Hematopoietic multipotent progenitor cell treated with erythropoietin and hydrocortisone succinate and interleukin-3 and kit ligand, for 15 days (in vitro differentiated cells): ENCODE measurements at regions not wholly inside any gene's neighbourhood (a gene's known extent, or its start where the extent isn't known, plus 50 kb on each side); places are given as distances from the start of the nearest gene placed in this dataset.

ENCODE experiments used
- DNase-seq: peaks from one replicate; pipeline ENCODE4 v3.0.0-alpha.2; 2015; ENCODE audit warnings: low spot score

DNA sequence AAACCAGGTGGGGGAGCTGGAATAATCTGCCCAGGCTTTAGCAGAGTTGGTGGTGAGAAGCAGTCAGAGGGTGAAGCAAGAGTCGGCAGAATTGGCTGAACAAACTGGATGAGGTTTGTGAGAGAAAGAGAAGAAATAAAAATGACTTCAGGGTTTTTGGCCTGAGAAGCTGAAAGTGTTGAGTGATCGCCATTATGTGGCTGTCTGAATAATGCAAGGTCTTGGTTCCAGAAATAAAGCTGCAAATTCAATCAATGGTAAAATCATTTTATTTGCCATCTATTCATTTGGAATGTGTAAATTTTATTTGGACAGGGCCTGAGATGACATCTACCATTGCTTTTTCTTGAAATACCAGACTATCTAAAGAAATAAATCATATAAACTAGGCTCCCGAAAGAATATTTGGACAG lies 50.4 kb upstream of the DAB2 start:
- no peak for DNase-seq
